Psoas muscle (tissue), 7 donors: ENCODE measurements at regions not wholly inside any gene's neighbourhood (a gene's known extent, or its start where the extent isn't known, plus 50 kb on each side); places are given as distances from the start of the nearest gene placed in this dataset.
A peak's percentile ranks its signal among the peaks of the same experiment; 100 is the strongest.

Experiments used
- ATAC-seq, 4 donors: fragments of 200-7000 bp; cut with Tn5 transposase; one replicate each; pipeline ENCODE4 v1.9.1; 2020; ENCODE audit warnings: moderate library complexity in 3 of 4, mild to moderate bottlenecking in 2 of 4
- DNase-seq, 2 donors: peaks; one replicate each; pipeline ENCODE4 v3.0.0-alpha.2; 2020
- H3K27ac ChIP-seq: fragments of 200-600 bp; one replicate; pipeline ENCODE4 v1.8.0; 2022
- H3K27me3 ChIP-seq, 3 donors: fragments of 200-600 bp in 1 of 3; one replicate each; pipeline versions ENCODE4 v1.6.1 to v1.8.0; 2013 to 2022; ENCODE audit warnings: low read length in 2 of 3, mild to moderate bottlenecking in 2 of 3, moderate library complexity in 1 of 3; ENCODE audit not compliant: insufficient read depth in 3 of 3
- H3K36me3 ChIP-seq, 2 donors: fragments of 200-600 bp in 1 of 2; one replicate each; pipeline versions ENCODE4 v1.6.1 to v1.8.0; 2013 to 2022; ENCODE audit warnings: low read depth in 1 of 2, mild to moderate bottlenecking in 1 of 2, moderate library complexity in 1 of 2; ENCODE audit not compliant: insufficient read depth in 1 of 2
- H3K4me1 ChIP-seq: fragments of 200-600 bp; one replicate; pipeline ENCODE4 v1.8.0; 2022
- H3K4me3 ChIP-seq: fragments of 200-600 bp; one replicate; pipeline ENCODE4 v1.8.0; 2022; ENCODE audit warnings: mild to moderate bottlenecking
- H3K9me3 ChIP-seq: fragments of 200-600 bp; one replicate; pipeline ENCODE4 v1.8.0; 2022
- CTCF ChIP-seq: fragments of 200-600 bp; IDR thresholded peaks from one replicate; pipeline ENCODE4 v1.8.0; 2022; ENCODE audit warnings: antibody characterized with exemption
- WGBS, 3 donors: extraction: QIAGEN DNeasy Blood & Tissue Kit; methylation state at CpG; one replicate each; pipeline versions ENCODE4 v1.1.6 to v1.1.7; 2013; 5-methylcytosine and 5-hydroxymethylcytosine counted together
- intact Hi-C, 2 donors: fragments of 100-400 bp; cut with DNase I; formaldehyde crosslinking; loops; one replicate each; pipeline versions ENCODE4 v1.11.0 to v1.14.2; 2022
- donor health status: healthy with polysubstance abuse.
- donor health status: DM: no; HTN: no; CAD: no; lungs with moderate emphysema.
- donor health status: Bipolar disorder and iron deficiency.
- donor health status: healthy.
- donor health status: DM: yes; HTN: yes; CAD: no.
- donor health status: DM: no; HTN: no; CAD: no.
- donor health status: DM: yes; HTN: yes; CAD: no.

GRCh38 chr13:94968757-94969086, 256.4 kb upstream of the SOX21 start:
- H3K27me3 ChIP-seq: peaks cover 6 to 54% (median 10%) of the 10 kb centered on the region in 3 donors
- H3K4me3 ChIP-seq: peak overlapping the region; percentile 64
- TF ChIP-seq CTCF: no peak
- no peaks in the 10 kb centered on the region for H3K9me3 ChIP-seq
- peaks cover 4% of the 10 kb centered on the region for H3K4me1 ChIP-seq
- intact Hi-C loops: no loop called here
- WGBS, 3 donors: 4 to 6% (median 5%) methylated on average over 7 of the region's 7 CpGs
- DNase-seq (no peak), ATAC-seq (no peak)
- H3K27ac ChIP-seq: no peak overlapping the region
- H3K36me3 ChIP-seq: no peaks in the 10 kb centered on the region

GRCh38 chr13:94968040-94968756, 255.9 kb upstream of the SOX21 start:
- Histone ChIP-seq H3K4me3 (peak overlapping the region; percentile 64), H3K36me3 (no peaks in the 10 kb centered on the region), H3K9me3 (no peaks in the 10 kb centered on the region), H3K4me1 (peaks cover 4% of the 10 kb centered on the region), H3K27me3 (peaks cover 6 to 58% (median 9%) of the 10 kb centered on the region in 3 donors), H3K27ac (no peak overlapping the region)
- DNase-seq: no peak
- no peak for TF ChIP-seq CTCF
- ATAC-seq: peak in 2 of 4 donors; percentile 25 to 49
- 0 to 2% (median 1%) methylated on average over 46 to 56 of the region's 56 CpGs for WGBS, 3 donors
- intact Hi-C loops: no loop called here

GRCh38 chr13:94967183-94968039, 255.1 kb upstream of the SOX21 start:
- ATAC-seq (peak in 3 of 4 donors; percentile 37 to 69 (median 42)), DNase-seq (peak in 1 of 2 donors; percentile 12)
- intact Hi-C loops: no loop called here
- Histone ChIP-seq H3K27me3 (peaks cover 6 to 64% (median 9%) of the 10 kb centered on the region in 3 donors), H3K27ac (no peak overlapping the region), H3K9me3 (no peaks in the 10 kb centered on the region), H3K36me3 (no peaks in the 10 kb centered on the region), H3K4me1 (peaks cover 4% of the 10 kb centered on the region), H3K4me3 (peak overlapping the region; percentile 64)
- TF ChIP-seq CTCF: no peak
- 3 to 4% (median 4%) methylated on average over 39 to 61 of the region's 61 CpGs for WGBS, 3 donors

GRCh38 chr13:94966422-94966955, 254.1 kb upstream of the SOX21 start:
- Histone ChIP-seq H3K36me3 (no peaks in the 10 kb centered on the region), H3K27me3 (peaks cover 6 to 64% (median 9%) of the 10 kb centered on the region in 3 donors), H3K4me1 (peaks cover 4% of the 10 kb centered on the region), H3K4me3 (no peak overlapping the region), H3K9me3 (no peaks in the 10 kb centered on the region), H3K27ac (no peak overlapping the region)
- 20 to 26% (median 25%) methylated on average over 3 of the region's 3 CpGs for WGBS, 3 donors
- intact Hi-C loops: no loop called here
- DNase-seq (no peak), ATAC-seq (no peak)
- no peak for TF ChIP-seq CTCF
